HG03378 (cell line): ENCODE measurements at regions not wholly inside any gene's neighbourhood (a gene's known extent, or its start where the extent isn't known, plus 50 kb on each side); places are given as distances from the start of the nearest gene placed in this dataset.

Source experiments
- ATAC-seq: cut with Tn5 transposase; IDR thresholded peaks from one replicate; pipeline ENCODE4 v1.9.1; 2021; ENCODE audit warnings: mild to moderate bottlenecking, moderate library complexity; ENCODE audit not compliant: unreplicated experiment

GRCh38 chr7:108947526-108947925 lies 377.9 kb downstream of the DNAJB9 start:
- ATAC-seq: no peak

GRCh38 chr7:108972004-108972403 lies 402.3 kb downstream of the DNAJB9 start:
- no peak for ATAC-seq

GRCh38 chr7:108973075-108973474 lies 403.4 kb downstream of the DNAJB9 start:
- ATAC-seq: no peak

GRCh38 chr7:108974641-108975040 lies 405.0 kb downstream of the DNAJB9 start:
- ATAC-seq: no peak

GRCh38 chr7:108985037-108985436 lies 415.4 kb downstream of the DNAJB9 start:
- ATAC-seq: no peak

GRCh38 chr7:108989319-108989718 lies 419.6 kb downstream of the DNAJB9 start:
- no peak for ATAC-seq

GRCh38 chr7:108997480-108997879 lies 427.8 kb downstream of the DNAJB9 start:
- no peak for ATAC-seq

GRCh38 chr7:109003742-109004141 lies 434.1 kb downstream of the DNAJB9 start:
- no peak for ATAC-seq

GRCh38 chr7:109009636-109010035 lies 440.0 kb downstream of the DNAJB9 start:
- no peak for ATAC-seq

GRCh38 chr7:109020251-109020650 lies 450.6 kb downstream of the DNAJB9 start:
- no peak for ATAC-seq

GRCh38 chr7:109021390-109021789 lies 451.7 kb downstream of the DNAJB9 start:
- no peak for ATAC-seq

- no peak for ATAC-seq
These were observed 460.2 kb downstream of the DNAJB9 start for GRCh38 chr7:109029866-109030265.

- ATAC-seq: no peak
These were observed 475.0 kb downstream of the DNAJB9 start for GRCh38 chr7:109044691-109045090.

- no peak for ATAC-seq
These were observed 479.7 kb downstream of the DNAJB9 start for GRCh38 chr7:109049366-109049765.

- ATAC-seq: no peak
These were observed 489.4 kb downstream of the DNAJB9 start for GRCh38 chr7:109059089-109059488.

- ATAC-seq: no peak
These were observed 493.1 kb downstream of the DNAJB9 start for GRCh38 chr7:109062798-109063197.

- ATAC-seq: no peak
These were observed 503.9 kb downstream of the DNAJB9 start for GRCh38 chr7:109073543-109073942.

GRCh38 chr7:109076396-109076972 lies 506.8 kb downstream of the DNAJB9 start:
- no peak for ATAC-seq

- no peak for ATAC-seq
These were observed 521.4 kb downstream of the DNAJB9 start for GRCh38 chr7:109091042-109091441.

GRCh38 chr7:109092268-109092667 lies 522.6 kb downstream of the DNAJB9 start:
- no peak for ATAC-seq

GRCh38 chr7:109101332-109101731 lies 531.7 kb downstream of the DNAJB9 start:
- no peak for ATAC-seq

- ATAC-seq: no peak
These were observed 539.9 kb downstream of the DNAJB9 start for GRCh38 chr7:109109558-109109957.

GRCh38 chr7:109111086-109111485 lies 541.4 kb downstream of the DNAJB9 start:
- ATAC-seq: no peak
